CD4-positive, alpha-beta T cell treated with Interleukin-4 for 4 hours (primary cell): ENCODE measurements at regions not wholly inside any gene's neighbourhood (a gene's known extent, or its start where the extent isn't known, plus 50 kb on each side); places are given as distances from the start of the nearest gene placed in this dataset.
"Not testable (repeated sequence)": the region's sequence is repeated elsewhere in the genome, so short reads cannot be mapped to it uniquely, and the experiment has no call there.

Source experiments
- DNase-seq: peaks from one replicate; pipeline ENCODE4 v3.0.0-alpha.2; 2020

- no peak for DNase-seq
Observed at GRCh38 chr4:60404027-60404426, 796.1 kb upstream of the ADGRL3 start.

DNA sequence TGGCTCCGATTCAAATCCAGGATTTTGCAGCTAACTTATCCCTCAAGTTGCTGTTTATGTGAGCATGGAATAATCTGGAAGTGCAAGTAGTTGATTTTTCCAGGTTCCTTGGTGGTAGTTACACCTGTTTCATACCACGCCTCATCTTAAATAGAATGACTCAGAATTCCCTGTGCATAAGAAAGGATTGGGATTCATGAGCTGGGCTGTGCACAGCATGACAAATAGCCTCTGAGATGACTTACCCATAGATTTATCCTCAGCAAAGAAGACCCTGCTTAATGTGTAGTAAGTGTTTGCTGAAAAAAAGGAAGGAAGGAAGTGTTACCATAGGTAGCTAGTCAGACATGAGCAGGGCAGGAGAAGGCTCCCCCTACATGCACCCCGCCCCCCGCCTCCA, 777.7 kb upstream of the ADGRL3 start:
- no peak for DNase-seq

DNA sequence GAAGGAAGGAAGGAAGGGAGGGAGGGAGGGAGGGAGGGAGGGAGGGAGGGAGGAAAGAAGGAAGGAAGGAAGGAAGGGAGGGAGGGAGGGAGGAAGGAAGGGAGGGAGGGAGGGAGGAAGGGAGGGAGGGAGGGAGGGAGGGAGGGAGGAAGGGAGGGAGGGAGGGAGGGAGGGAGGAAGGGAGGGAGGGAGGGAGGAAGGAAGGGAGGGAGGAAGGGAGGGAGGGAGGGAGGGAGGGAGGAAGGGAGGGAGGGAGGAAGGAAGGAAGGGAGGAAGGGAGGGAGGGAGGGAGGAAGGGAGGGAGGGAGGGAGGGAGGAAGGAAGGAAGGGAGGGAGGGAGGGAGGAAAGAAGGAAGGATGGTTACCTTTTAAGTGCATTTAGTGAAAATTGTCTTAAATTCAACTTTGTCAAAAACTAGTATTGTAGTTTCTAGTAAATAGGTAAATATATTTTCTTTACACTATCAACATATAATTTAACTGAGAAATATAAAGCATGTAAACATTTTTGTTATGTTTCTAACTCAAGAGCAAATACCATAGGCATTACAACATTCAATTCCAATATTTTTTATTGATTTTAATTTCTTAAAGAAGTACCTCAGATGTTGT, 776.4 kb upstream of the ADGRL3 start:
- not testable (repeated sequence) for DNase-seq

DNA sequence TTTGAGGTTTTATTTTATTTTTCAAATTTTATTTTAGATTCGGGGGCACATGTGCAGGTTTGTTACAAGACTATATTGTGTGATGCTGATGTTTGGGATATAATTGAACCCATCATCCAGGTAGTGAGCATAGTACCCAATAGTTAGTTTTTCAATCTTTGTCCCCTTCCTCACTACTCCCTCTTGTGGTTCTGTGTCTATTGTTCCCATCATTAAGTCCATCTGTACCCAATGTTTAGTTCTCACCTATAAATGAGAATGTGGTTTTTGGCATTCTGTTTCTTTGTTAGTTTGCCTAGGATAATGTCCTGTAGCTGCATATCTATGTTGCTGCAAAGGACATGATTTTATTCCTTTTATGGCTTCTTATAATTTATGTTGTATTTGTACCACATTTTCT, 767.2 kb upstream of the ADGRL3 start:
- DNase-seq: no peak

- no peak for DNase-seq
Observed at GRCh38 chr4:60443068-60443467, 757.1 kb upstream of the ADGRL3 start.

DNA sequence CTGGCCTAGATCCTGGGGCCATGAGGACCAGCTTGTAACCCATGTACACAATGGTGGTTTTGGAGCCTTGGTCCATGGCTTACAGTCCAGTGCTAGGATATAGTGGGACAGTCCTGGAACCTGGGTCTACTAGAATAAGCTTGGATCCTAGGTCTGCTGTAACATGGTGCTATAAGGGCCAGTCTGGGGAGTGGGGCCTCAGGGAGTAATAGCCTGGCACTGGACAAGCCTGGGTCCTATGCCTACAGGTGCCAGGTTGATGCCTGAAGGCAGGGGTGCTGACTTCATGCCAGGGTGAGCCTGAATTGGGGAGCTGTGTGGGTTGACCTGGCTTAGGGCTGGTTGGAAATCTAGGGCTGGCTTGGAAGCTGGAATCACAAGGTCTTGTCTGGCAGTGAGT, 756.3 kb upstream of the ADGRL3 start:
- DNase-seq: no peak

- no peak for DNase-seq
Observed at GRCh38 chr4:60450054-60450453, 750.1 kb upstream of the ADGRL3 start.

- DNase-seq: no peak
Observed at GRCh38 chr4:60452266-60452665, 747.9 kb upstream of the ADGRL3 start.

- DNase-seq: no peak
Observed at GRCh38 chr4:60455380-60455779, 744.7 kb upstream of the ADGRL3 start.

DNA sequence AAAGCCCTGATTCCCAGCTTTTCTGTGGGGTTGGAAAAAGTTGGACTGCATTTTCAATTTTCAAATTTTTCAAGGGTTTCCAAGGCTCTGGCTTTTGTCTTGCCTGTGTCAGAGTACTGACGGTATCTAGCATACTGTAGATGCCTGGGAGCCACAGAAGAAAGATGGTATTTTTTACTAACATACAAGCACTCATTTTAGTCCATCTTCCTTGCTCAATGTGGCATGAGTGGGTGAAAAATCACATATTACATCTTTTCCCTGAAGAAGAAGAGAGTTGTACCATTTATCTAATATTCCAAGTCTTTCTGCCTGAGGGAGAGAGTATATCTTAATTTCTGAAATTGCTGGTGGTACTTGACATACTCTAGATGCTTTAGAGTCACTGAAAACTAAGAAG, 738.6 kb upstream of the ADGRL3 start:
- DNase-seq: no peak

GRCh38 chr4:60463857-60464502, 736.1 kb upstream of the ADGRL3 start:
- no peak for DNase-seq

- DNase-seq: no peak
Observed at GRCh38 chr4:60482921-60483351, 717.2 kb upstream of the ADGRL3 start.

DNA sequence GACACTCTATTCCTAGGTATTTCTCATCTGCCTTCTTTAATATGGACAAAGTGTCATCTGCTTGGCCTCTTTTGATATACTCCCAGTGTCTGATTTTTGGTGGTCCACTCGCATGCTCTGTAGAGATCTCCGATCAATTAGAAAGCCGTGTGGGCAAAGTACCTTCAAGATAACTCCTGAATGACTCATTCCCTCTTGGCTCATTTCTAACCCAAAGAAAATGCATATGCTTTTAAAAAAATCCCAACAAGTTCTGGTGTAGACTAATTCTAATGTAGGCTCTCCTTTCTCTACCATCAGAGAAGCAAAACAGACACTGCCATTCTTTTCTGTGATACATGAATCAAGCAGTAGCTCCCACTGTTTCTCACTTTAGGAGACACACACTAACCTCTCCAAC, 714.9 kb upstream of the ADGRL3 start:
- no peak for DNase-seq

- DNase-seq: not testable (repeated sequence)
Observed at GRCh38 chr4:60487118-60487761, 712.9 kb upstream of the ADGRL3 start.

DNA sequence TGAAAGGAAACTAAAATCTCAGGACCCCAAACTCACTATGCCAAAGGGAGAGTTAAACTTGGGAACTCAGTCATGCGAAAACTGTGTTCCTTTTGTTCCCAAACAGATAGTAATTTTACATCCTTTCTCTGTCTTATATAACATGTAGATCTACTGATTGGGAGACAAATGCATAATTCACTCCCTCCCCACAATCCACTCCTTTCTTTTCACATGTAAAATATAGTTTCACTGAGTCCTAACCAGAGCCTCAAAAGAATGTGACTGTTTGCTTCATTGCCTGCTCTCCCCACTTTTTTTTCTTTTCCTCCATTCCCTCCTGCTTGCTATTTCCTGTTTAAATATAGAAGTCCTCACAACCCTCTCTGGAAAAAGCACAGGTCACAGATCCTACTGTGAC, 699.3 kb upstream of the ADGRL3 start:
- no peak for DNase-seq

DNA sequence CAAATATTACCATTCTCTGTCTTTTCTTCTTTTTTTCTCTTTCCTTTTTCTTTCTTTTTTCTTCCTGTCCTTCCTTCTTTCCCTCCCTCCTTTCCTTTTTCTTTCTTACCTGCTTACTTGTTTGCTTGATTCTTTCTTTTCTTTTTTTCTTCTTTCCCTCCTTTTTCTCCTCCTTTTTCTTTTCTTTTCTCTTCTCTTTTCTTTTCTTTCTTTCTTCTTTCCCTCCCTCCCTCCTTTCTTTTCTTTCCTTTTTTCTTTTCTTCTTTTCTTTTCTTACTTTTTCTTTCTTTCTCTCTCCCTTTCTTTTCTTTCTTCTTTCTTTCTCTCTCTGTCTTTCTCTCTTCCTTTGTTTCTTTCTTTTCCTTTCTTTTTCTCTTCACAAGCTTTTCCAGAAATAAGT, 697.4 kb upstream of the ADGRL3 start:
- no peak for DNase-seq

DNA sequence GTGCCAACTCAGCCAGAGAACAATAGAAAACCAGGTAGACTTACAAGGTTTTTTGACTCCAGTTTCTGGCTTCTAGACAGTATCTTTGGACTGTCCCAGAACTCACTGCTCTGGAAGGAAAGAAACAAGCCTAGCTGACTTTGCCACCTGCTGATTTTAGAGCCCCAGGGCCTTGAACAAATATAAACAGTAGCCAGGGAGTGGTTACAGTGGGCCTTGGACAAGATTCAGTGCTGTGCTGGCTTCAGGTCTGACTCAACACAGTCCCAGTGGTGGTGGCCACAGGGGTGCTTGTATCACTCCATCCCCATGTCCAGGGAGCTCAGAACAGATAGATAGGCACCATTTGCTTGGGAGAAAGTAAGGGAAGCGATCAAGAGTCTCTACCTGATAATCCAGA, 694.1 kb upstream of the ADGRL3 start:
- DNase-seq: no peak

- DNase-seq: no peak
Observed at GRCh38 chr4:60522265-60522664, 677.9 kb upstream of the ADGRL3 start.

GRCh38 chr4:60531776-60532379, 668.2 kb upstream of the ADGRL3 start:
- no peak for DNase-seq

GRCh38 chr4:60544981-60545380, 655.1 kb upstream of the ADGRL3 start:
- DNase-seq: no peak

DNA sequence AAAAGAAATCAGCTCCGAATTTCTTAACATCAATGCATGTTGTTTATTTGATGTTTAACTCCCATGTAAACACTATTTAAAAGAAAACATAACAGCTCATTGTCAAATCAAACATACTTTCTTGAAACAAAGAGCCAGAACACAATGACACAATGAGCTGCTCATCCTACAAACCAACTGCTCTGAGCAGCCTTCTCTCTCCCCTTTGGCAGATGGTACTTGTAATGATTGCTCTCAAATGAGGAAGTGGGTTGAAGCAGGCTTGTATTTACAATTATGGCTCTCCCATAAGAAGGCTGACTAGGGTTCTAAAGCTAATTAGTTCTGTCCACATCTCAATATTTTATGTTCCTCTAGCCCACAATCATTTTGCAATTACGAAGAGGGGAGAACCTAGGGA, 637.8 kb upstream of the ADGRL3 start:
- no peak for DNase-seq

DNA sequence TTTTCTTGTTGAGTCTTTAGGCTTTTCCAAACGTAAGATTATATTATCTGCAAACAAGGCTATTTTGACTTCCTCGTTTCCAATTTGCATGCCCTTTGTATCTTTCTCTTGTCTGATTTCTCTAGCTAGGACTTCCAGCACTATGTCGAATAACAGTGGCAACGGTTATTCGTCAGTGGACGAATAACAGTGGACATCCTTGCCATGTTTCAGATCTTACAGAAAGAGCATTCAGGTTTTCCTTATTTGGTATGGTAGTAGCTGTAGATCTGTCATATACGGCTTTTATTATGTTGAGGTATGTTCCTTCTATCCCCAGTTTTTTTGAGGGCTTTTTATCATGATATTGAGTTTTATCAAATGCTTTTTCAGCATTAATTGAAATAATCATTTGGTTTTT, 634.6 kb upstream of the ADGRL3 start:
- DNase-seq: no peak

DNA sequence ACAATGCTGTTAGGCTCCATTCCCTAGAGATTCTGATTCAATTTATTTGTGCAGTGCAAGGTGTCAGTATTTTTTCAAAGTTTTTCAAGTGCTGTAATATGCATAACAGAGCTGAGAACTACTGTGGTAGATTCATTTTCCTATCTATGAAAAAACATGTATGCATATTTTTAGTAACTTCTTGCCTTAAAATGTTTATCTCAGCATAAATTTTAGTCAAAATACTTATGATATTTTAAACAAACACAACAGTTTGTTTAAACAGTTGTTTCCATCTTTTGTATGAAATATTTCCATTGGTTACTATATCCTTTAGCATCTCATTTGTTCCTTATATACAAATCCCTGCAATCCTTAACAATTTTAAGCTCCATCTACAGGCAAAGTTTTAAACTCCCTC, 624.8 kb upstream of the ADGRL3 start:
- DNase-seq: no peak

GRCh38 chr4:60579335-60579734, 620.8 kb upstream of the ADGRL3 start:
- DNase-seq: no peak
